ENCODE measurements at regions not wholly inside any gene's neighbourhood (a gene's known extent, or its start where the extent isn't known, plus 50 kb on each side); places are given as distances from the start of the nearest gene placed in this dataset.

- H3K4me3 Mint-ChIP-seq = no peak overlapping the region
- Histone ChIP-seq H3K4me2 (no peak overlapping the region), H2AFZ (no peak overlapping the region), H3K27me3 (ENCODE audit: insufficient read depth) (no peaks in the 10 kb centered on the region), H3K4me1 (ENCODE audit: insufficient read depth) (no peaks in the 10 kb centered on the region), H3K4me3 (no peak overlapping the region), H3K9me2 (ENCODE audit: insufficient read depth) (no peaks in the 10 kb centered on the region), H3F3A (replicated peaks; ENCODE audit: low read depth) (no peaks in the 10 kb centered on the region), H4K20me1 (replicated peaks; ENCODE audit: insufficient read depth) (no peaks in the 10 kb centered on the region), H3K79me2 (replicated peaks; ENCODE audit: insufficient read depth) (no peaks in the 10 kb centered on the region), H3K36me3 (ENCODE audit: insufficient read depth) (no peaks in the 10 kb centered on the region), H3K27ac (ENCODE audit: low read depth) (no peak overlapping the region)
- no peak overlapping the region for H3K27ac Mint-ChIP-seq
- no peaks in the 10 kb centered on the region for H3K27me3 Mint-ChIP-seq (ENCODE audit: insufficient read depth, low read depth, poor library complexity)
- DNase-seq (ENCODE audit: low spot score) (no peak), ATAC-seq (no peak)
- H3K4me1 Mint-ChIP-seq = no peaks in the 10 kb centered on the region
- H3K9me3 Mint-ChIP-seq = no peaks in the 10 kb centered on the region
- no peak for TF ChIP-seq CREB1 (CRISPR knock-in tag; IDR thresholded peaks at IDR 0.05; ENCODE audit: low read depth)
- no peak for TF ChIP-seq EZH2 (IDR thresholded peaks at IDR 0.05; ENCODE audit: low read depth, unreplicated experiment)
- no peak for TF ChIP-seq NANOG (IDR thresholded peaks at IDR 0.05; ENCODE audit: borderline replicate concordance)
- TF ChIP-seq REST (IDR thresholded peaks at IDR 0.05; ENCODE audit: unreplicated experiment) = no peak
- no peak for TF ChIP-seq EZH2phosphoT487 (IDR thresholded peaks at IDR 0.05; ENCODE audit: unreplicated experiment)
- TF ChIP-seq ZNF462 (CRISPR knock-in tag; IDR thresholded peaks at IDR 0.05) = no peak
- no peak for TF ChIP-seq ZNF331 (CRISPR knock-in tag; IDR thresholded peaks at IDR 0.05; ENCODE audit: low read depth)
- no peak for TF ChIP-seq POLR2AphosphoS5 (IDR thresholded peaks at IDR 0.05; ENCODE audit: low read depth)
- TF ChIP-seq ZNF114 (CRISPR knock-in tag; IDR thresholded peaks at IDR 0.05) = no peak
- TF ChIP-seq CTCF (conservative IDR thresholded peaks at IDR 0.05; ENCODE audit: low read depth in 2 of 2) = no peak
- TF ChIP-seq ETS1 (IDR thresholded peaks at IDR 0.05) = no peak
- no peak for TF ChIP-seq JUNB (IDR thresholded peaks at IDR 0.05; ENCODE audit: unreplicated experiment)
- TF ChIP-seq STAT1 (IDR thresholded peaks at IDR 0.05; ENCODE audit: unreplicated experiment) = no peak
- no peaks in the 10 kb centered on the region for H3K36me3 Mint-ChIP-seq (ENCODE audit: low read depth)
These were observed 121.9 kb downstream of the NSUN3 start for GRCh38 chr3:94184781-94185180.

All from GM23338 (cell line).